ENCODE measurements at regions not wholly inside any gene's neighbourhood (a gene's known extent, or its start where the extent isn't known, plus 50 kb on each side); places are given as distances from the start of the nearest gene placed in this dataset.
A peak's percentile ranks its signal among the peaks of the same experiment; 100 is the strongest.

DNA sequence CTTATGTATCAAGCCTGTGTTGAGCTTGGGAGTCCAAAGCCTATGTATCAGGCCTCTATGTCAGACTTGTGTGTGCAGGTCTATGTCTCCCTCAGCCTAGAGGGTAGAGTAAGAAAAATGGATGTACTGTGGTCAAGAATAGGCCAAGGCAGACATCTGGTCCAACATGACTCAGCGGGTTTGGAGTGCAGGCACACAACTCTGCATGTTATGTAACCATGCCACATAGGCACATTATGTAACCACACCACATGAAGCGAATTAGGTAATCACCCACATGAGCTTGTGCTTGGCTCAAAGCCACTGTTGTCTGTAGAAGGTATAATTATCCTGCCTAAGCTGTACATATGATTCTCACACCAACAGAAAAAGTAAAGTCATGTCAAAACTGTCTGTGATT, 1190.5 kb upstream of the EYS start:
- no peak overlapping the region for H3K4me3 ChIP-seq (ENCODE audit: low read depth, low read length)
- TF ChIP-seq, protein P1, sequence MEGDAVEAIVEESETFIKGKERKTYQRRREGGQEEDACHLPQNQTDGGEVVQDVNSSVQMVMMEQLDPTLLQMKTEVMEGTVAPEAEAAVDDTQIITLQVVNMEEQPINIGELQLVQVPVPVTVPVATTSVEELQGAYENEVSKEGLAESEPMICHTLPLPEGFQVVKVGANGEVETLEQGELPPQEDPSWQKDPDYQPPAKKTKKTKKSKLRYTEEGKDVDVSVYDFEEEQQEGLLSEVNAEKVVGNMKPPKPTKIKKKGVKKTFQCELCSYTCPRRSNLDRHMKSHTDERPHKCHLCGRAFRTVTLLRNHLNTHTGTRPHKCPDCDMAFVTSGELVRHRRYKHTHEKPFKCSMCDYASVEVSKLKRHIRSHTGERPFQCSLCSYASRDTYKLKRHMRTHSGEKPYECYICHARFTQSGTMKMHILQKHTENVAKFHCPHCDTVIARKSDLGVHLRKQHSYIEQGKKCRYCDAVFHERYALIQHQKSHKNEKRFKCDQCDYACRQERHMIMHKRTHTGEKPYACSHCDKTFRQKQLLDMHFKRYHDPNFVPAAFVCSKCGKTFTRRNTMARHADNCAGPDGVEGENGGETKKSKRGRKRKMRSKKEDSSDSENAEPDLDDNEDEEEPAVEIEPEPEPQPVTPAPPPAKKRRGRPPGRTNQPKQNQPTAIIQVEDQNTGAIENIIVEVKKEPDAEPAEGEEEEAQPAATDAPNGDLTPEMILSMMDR (IDR thresholded peaks at IDR 0.05; ENCODE audit: insufficient read depth, low read depth, low read length), result no peak
- peak; percentile 19 for DNase-seq (ENCODE audit: low read depth)

- TF ChIP-seq, protein P1 (IDR thresholded peaks at IDR 0.05; ENCODE audit: insufficient read depth, low read depth, low read length), result no peak
- H3K4me3 ChIP-seq (ENCODE audit: low read depth, low read length), result no peak overlapping the region
- no peak for DNase-seq (ENCODE audit: low read depth)
Observed at GRCh38 chr6:66896415-66896814, 1189.4 kb upstream of the EYS start.

DNA sequence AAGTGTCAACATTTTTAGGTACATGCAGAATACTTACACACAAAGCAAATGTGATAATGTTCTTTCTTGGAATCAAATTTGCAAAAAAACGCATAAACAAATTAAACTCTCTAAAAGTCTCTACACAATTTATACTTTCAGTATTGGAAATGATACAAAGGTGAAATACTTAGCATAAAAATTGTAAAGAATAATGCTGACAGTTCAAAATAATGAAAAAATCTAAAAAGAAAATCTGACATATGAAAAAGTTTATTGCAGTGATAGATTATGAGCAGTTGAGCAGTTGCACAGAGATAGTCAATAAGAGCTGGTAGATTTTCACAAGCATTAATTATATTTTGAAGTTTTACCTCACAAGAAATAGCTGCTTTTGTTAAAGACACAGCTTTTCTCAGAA, 1176.4 kb upstream of the EYS start:
- TF ChIP-seq, protein P1 (IDR thresholded peaks at IDR 0.05; ENCODE audit: insufficient read depth, low read depth, low read length), result no peak
- no peak for DNase-seq (ENCODE audit: low read depth)
- H3K4me3 ChIP-seq (ENCODE audit: low read depth, low read length), result no peak overlapping the region

- TF ChIP-seq, protein P1 (IDR thresholded peaks at IDR 0.05; ENCODE audit: insufficient read depth, low read depth, low read length), result no peak
- DNase-seq (ENCODE audit: low read depth), result no peak
Observed at GRCh38 chr6:66866801-66867200, 1159.8 kb upstream of the EYS start.

GRCh38 chr6:66865771-66866170, 1158.7 kb upstream of the EYS start:
- no peak for DNase-seq (ENCODE audit: low read depth)
- TF ChIP-seq, protein P1 (IDR thresholded peaks at IDR 0.05; ENCODE audit: insufficient read depth, low read depth, low read length), result no peak
- H3K4me3 ChIP-seq (ENCODE audit: low read depth, low read length), result no peak overlapping the region

More at GRCh38 chr6:66866801-66867200, 1159.8 kb upstream of the EYS start:
- no peak overlapping the region for H3K4me3 ChIP-seq (ENCODE audit: low read depth, low read length)

DNA sequence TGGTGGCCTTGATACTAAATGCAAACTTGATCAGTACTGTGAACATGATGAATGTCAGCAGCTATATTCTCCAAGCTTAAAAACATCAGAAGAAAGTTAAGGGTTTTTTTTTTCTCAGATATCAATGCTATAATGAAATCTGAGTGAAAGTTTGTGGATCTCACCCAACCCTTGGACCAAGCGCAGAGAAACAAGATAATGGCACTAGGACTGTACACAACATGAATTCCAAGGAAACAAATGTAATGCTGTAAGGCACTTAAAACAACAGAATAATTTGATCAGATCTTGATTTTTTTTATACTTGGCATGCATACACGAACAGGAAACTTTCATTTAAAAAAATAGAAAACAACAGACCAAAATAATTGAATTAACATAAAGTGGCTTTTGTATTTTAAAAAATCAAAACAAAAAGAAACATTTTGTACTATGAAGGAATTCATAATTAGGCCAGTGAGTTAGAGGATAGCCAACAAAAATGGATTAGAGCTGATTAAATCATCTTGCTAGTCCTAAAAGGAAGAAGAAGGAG, 1154.0 kb upstream of the EYS start:
- TF ChIP-seq, protein P1 (IDR thresholded peaks at IDR 0.05; ENCODE audit: insufficient read depth, low read depth, low read length), result no peak
- no peak overlapping the region for H3K4me3 ChIP-seq (ENCODE audit: low read depth, low read length)
- no peak for DNase-seq (ENCODE audit: low read depth)

GRCh38 chr6:66860328-66860727, 1153.3 kb upstream of the EYS start:
- H3K4me3 ChIP-seq (ENCODE audit: low read depth, low read length), result no peak overlapping the region
- DNase-seq (ENCODE audit: low read depth), result no peak
- TF ChIP-seq, protein P1 (IDR thresholded peaks at IDR 0.05; ENCODE audit: insufficient read depth, low read depth, low read length), result no peak
